Liver (tissue), 3 donors: ENCODE measurements at regions not wholly inside any gene's neighbourhood (a gene's known extent, or its start where the extent isn't known, plus 50 kb on each side); places are given as distances from the start of the nearest gene placed in this dataset.

Source experiments
- ATF3 ChIP-seq: IDR thresholded peaks from 2 replicates; pipeline ENCODE4 v1.6.1; 2016; ENCODE audit warnings: antibody characterized with exemption
- CTCF ChIP-seq: fragments of 150-350 bp; IDR thresholded peaks from 2 replicates; pipeline ENCODE4 v1.5.1; 2017; ENCODE audit warnings: improper control_type of control experiment, low read depth, low read length; ENCODE audit not compliant: missing input control
- GABPA ChIP-seq, 2 donors: IDR thresholded peaks in 1 of 2; conservative IDR thresholded peaks in 1 of 2; 2 replicates each; pipeline ENCODE4 v1.6.1; 2016; ENCODE audit warnings: antibody characterized with exemption in 2 of 2, mild to moderate bottlenecking in 1 of 2, moderate library complexity in 1 of 2
- JUND ChIP-seq, 2 donors: IDR thresholded peaks; 2 replicates each; pipeline ENCODE4 v1.6.1; 2016; ENCODE audit warnings: antibody characterized with exemption in 2 of 2
- RAD21 ChIP-seq, 2 donors: IDR thresholded peaks; 2 replicates each; pipeline ENCODE4 v1.6.1; 2016; ENCODE audit warnings: antibody characterized with exemption in 2 of 2, mild to moderate bottlenecking in 2 of 2
- donor health status: healthy.
- donor health status: healthy.

- TF ChIP-seq RAD21 (IDR thresholded peaks at IDR 0.05) = no peak
- TF ChIP-seq CTCF = no peak
- TF ChIP-seq JUND (IDR thresholded peaks at IDR 0.05) = no peak
- TF ChIP-seq ATF3 = no peak
- TF ChIP-seq GABPA (IDR thresholded peaks at IDR 0.05 in 1 of 2, conservative IDR thresholded peaks at IDR 0.05 in 1 of 2) = no peak
Measured at GRCh38 chr2:188675391-188676009, 298.7 kb upstream of the COL3A1 start.
